Smooth muscle cell (in vitro differentiated cells): ENCODE measurements at regions not wholly inside any gene's neighbourhood (a gene's known extent, or its start where the extent isn't known, plus 50 kb on each side); places are given as distances from the start of the nearest gene placed in this dataset.

ENCODE experiments used
- DNase-seq: peaks from one replicate; lab custom pipeline; 2025; ENCODE audit not compliant: unreplicated experiment; lab: John Stamatoyannopoulos, UW
- H2AFZ ChIP-seq: fragments of 200-600 bp; sonication (generic); 2 replicates; pipeline ENCODE4 v1.6.0; 2016; ENCODE audit warnings: antibody characterized with exemption, low read depth, mild to moderate bottlenecking
- H3F3A ChIP-seq: fragments of 200-600 bp; sonication (generic); 2 replicates; pipeline ENCODE4 v1.6.0; 2017; ENCODE audit warnings: antibody characterized with exemption, low read depth
- H3K27ac ChIP-seq: fragments of 200-600 bp; sonication (generic); 2 replicates; pipeline ENCODE4 v1.5.1; 2016; ENCODE audit warnings: low read depth, mild to moderate bottlenecking
- H3K27me3 ChIP-seq: fragments of 200-600 bp; sonication (generic); 2 replicates; pipeline ENCODE4 v1.6.1; 2016; ENCODE audit warnings: low read depth, mild to moderate bottlenecking
- H3K36me3 ChIP-seq: fragments of 200-600 bp; sonication (generic); 2 replicates; pipeline ENCODE4 v1.5.1; 2016; ENCODE audit warnings: low read depth
- H3K4me1 ChIP-seq: fragments of 200-600 bp; sonication (generic); 2 replicates; pipeline ENCODE4 v1.5.1; 2016; ENCODE audit warnings: low read depth
- H3K4me2 ChIP-seq: fragments of 200-600 bp; sonication (generic); 2 replicates; pipeline ENCODE4 v1.6.0; 2016; ENCODE audit warnings: mild to moderate bottlenecking
- H3K4me3 ChIP-seq: fragments of 200-600 bp; sonication (generic); 2 replicates; pipeline ENCODE4 v1.5.1; 2016; ENCODE audit warnings: mild to moderate bottlenecking
- H3K79me2 ChIP-seq: fragments of 200-600 bp; sonication (generic); 2 replicates; pipeline ENCODE4 v1.6.0; 2016; ENCODE audit warnings: low read depth, mild to moderate bottlenecking
- H3K9ac ChIP-seq: fragments of 200-600 bp; sonication (generic); 2 replicates; pipeline ENCODE4 v1.6.0; 2016; ENCODE audit warnings: low read depth
- H3K9me3 ChIP-seq: fragments of 200-600 bp; sonication (generic); replicated peaks from 2 replicates; pipeline ENCODE4 v1.5.1; 2016; ENCODE audit warnings: low read depth
- H4K20me1 ChIP-seq: fragments of 200-600 bp; sonication (generic); 2 replicates; pipeline ENCODE4 v1.6.0; 2016; ENCODE audit warnings: low read depth
- CTCF ChIP-seq: fragments of 200-600 bp; sonication (generic); IDR thresholded peaks from 2 replicates; pipeline ENCODE4 v1.5.1; 2017; ENCODE audit warnings: borderline replicate concordance, mild to moderate bottlenecking, antibody characterized with exemption; ENCODE audit not compliant: insufficient read depth, poor library complexity, severe bottlenecking
- WGBS: methylation state at CpG from one replicate; pipeline ENCODE4 v1.1.7; 2016; ENCODE audit warnings: low lambda C conversion rate; 5-methylcytosine and 5-hydroxymethylcytosine counted together

GRCh38 chr11:98194611-98195010, 826.1 kb upstream of the CNTN5 start:
- Histone ChIP-seq H3F3A (no peaks in the 10 kb centered on the region), H3K4me3 (no peak overlapping the region), H2AFZ (no peak overlapping the region), H3K9me3 (no peaks in the 10 kb centered on the region), H3K9ac (no peak overlapping the region), H3K27ac (no peak overlapping the region), H3K4me1 (no peaks in the 10 kb centered on the region), H3K36me3 (no peaks in the 10 kb centered on the region), H3K27me3 (no peaks in the 10 kb centered on the region), H3K79me2 (no peaks in the 10 kb centered on the region), H3K4me2 (no peak overlapping the region), H4K20me1 (no peaks in the 10 kb centered on the region)
- DNase-seq: no peak
- WGBS: 52% methylated on average over 7 of the region's 7 CpGs
- TF ChIP-seq CTCF: no peak

- Histone ChIP-seq H3K36me3 (no peaks in the 10 kb centered on the region), H3K9me3 (no peaks in the 10 kb centered on the region), H4K20me1 (no peaks in the 10 kb centered on the region), H3K27ac (no peak overlapping the region), H3K4me1 (no peaks in the 10 kb centered on the region), H3K79me2 (no peaks in the 10 kb centered on the region), H3K27me3 (no peaks in the 10 kb centered on the region), H3K4me3 (no peak overlapping the region), H2AFZ (no peak overlapping the region), H3F3A (no peaks in the 10 kb centered on the region), H3K4me2 (no peak overlapping the region), H3K9ac (no peak overlapping the region)
- 81% methylated on average over 1 of the region's 1 CpG for WGBS
- TF ChIP-seq CTCF: no peak
- no peak for DNase-seq
These were observed 825.4 kb upstream of the CNTN5 start for GRCh38 chr11:98195300-98195699.

GRCh38 chr11:98207086-98207485, 813.7 kb upstream of the CNTN5 start:
- no peak for DNase-seq
- Histone ChIP-seq H3K36me3 (no peaks in the 10 kb centered on the region), H3F3A (no peaks in the 10 kb centered on the region), H3K79me2 (no peaks in the 10 kb centered on the region), H4K20me1 (no peaks in the 10 kb centered on the region), H3K9me3 (no peaks in the 10 kb centered on the region), H3K27me3 (no peaks in the 10 kb centered on the region), H2AFZ (no peak overlapping the region), H3K4me1 (no peaks in the 10 kb centered on the region), H3K27ac (no peak overlapping the region), H3K4me2 (no peak overlapping the region), H3K4me3 (no peak overlapping the region), H3K9ac (no peak overlapping the region)
- WGBS: 96% methylated on average over 8 of the region's 8 CpGs
- TF ChIP-seq CTCF: no peak

- no peak for TF ChIP-seq CTCF
- WGBS: 63% methylated on average over 1 of the region's 1 CpG
- no peak overlapping the region for H2AFZ ChIP-seq
- no peaks in the 10 kb centered on the region for H3K79me2 ChIP-seq
- H3K4me3 ChIP-seq: no peak overlapping the region
- H3K4me1 ChIP-seq: no peaks in the 10 kb centered on the region
- H3K36me3 ChIP-seq: no peaks in the 10 kb centered on the region
- H3K9me3 ChIP-seq: no peaks in the 10 kb centered on the region
- no peak overlapping the region for H3K9ac ChIP-seq
- H3K27ac ChIP-seq: no peak overlapping the region
- H4K20me1 ChIP-seq: no peaks in the 10 kb centered on the region
- DNase-seq: no peak
- no peaks in the 10 kb centered on the region for H3F3A ChIP-seq
- no peak overlapping the region for H3K4me2 ChIP-seq
- no peaks in the 10 kb centered on the region for H3K27me3 ChIP-seq
These were observed 793.5 kb upstream of the CNTN5 start for GRCh38 chr11:98227278-98227677.
